ENCODE measurements at regions not wholly inside any gene's neighbourhood (a gene's known extent, or its start where the extent isn't known, plus 50 kb on each side); places are given as distances from the start of the nearest gene placed in this dataset.

DNA sequence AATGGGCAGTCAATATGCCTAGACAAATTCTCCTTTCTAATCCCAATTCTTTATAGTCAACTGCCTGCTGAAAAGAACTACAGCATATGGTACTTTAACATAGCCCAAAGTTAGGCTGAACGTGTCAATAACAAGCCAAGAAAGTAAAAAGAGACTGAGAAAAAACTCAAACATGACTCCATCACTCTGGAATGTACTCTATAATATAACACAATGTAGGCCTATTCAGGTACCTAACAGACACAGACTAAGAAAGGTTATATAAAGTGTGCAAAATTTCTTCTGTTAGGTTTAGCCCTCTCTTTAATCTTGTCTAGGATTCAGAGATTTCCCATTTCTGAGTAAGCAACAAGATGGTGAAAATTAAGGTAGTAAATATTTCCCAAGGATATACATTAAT lies 209.7 kb upstream of the PRR16 start:
- TF ChIP-seq YY1 (IDR thresholded peaks at IDR 0.05; ENCODE audit: insufficient read depth, insufficient read length) (no peak), SUZ12 (IDR thresholded peaks at IDR 0.05; ENCODE audit: extremely low read depth, insufficient read depth, insufficient read length) (no peak), ZNF274 (IDR thresholded peaks at IDR 0.05; ENCODE audit: low read depth, low read length) (no peak)
